Adrenal gland (tissue), 9 donors: ENCODE measurements at regions not wholly inside any gene's neighbourhood (a gene's known extent, or its start where the extent isn't known, plus 50 kb on each side); places are given as distances from the start of the nearest gene placed in this dataset.
"Not testable (repeated sequence)": the region's sequence is repeated elsewhere in the genome, so short reads cannot be mapped to it uniquely, and the experiment has no call there.

Experiments used
- DNase-seq, 7 donors: peaks; one replicate each; pipeline ENCODE4 v3.0.0-alpha.2; 2019 to 2020
- H3K27ac ChIP-seq, 5 donors: fragments of 200-600 bp; sonication (generic) in 4 of 5; 1 replicate in 3 of 5; 2 replicates in 2 of 5; pipeline versions ENCODE4 v1.5.1 to v1.8.0; 2016 to 2020; ENCODE audit warnings: mild to moderate bottlenecking in 1 of 5
- H3K27me3 ChIP-seq: fragments of 200-600 bp; 2 replicates; pipeline ENCODE4 v1.8.0; 2021
- H3K36me3 ChIP-seq, 2 donors: fragments of 200-600 bp; replicated peaks in 1 of 2; 1 replicate in 1 of 2; 2 replicates in 1 of 2; pipeline versions ENCODE4 v1.5.1 to v1.8.0; 2018 to 2022
- H3K4me1 ChIP-seq, 2 donors: fragments of 200-600 bp; replicated peaks in 1 of 2; 1 replicate in 1 of 2; 2 replicates in 1 of 2; pipeline versions ENCODE4 v1.5.1 to v1.8.0; 2018 to 2021
- H3K4me3 ChIP-seq, 4 donors: fragments of 200-600 bp; sonication (generic) in 3 of 4; one replicate each; pipeline ENCODE4 v1.5.1; 2016 to 2018
- H3K9me3 ChIP-seq, 3 donors: fragments of 200-600 bp; sonication (generic) in 1 of 3; replicated peaks in 1 of 3; 1 replicate in 2 of 3; 2 replicates in 1 of 3; pipeline versions ENCODE4 v1.5.1 to v1.8.0; 2016 to 2021
- CTCF ChIP-seq, 6 experiments: fragments of 450-650 bp in 4 of 6; fragments of 200-600 bp in 2 of 6; sonication (generic) in 1 of 6; IDR thresholded peaks; 1 replicate in 5 of 6; 2 replicates in 1 of 6; pipeline versions ENCODE4 v1.5.1 to v1.8.0; 2016 to 2021; ENCODE audit warnings: antibody characterized with exemption in 6 of 6, mild to moderate bottlenecking in 2 of 6, moderate library complexity in 1 of 6
- POLR2A ChIP-seq, 2 donors: fragments of 450-650 bp; IDR thresholded peaks; one replicate each; pipeline ENCODE4 v1.6.1; 2017; ENCODE audit warnings: antibody characterized with exemption in 2 of 2, mild to moderate bottlenecking in 2 of 2, moderate library complexity in 1 of 2
- WGBS, 4 donors: extraction: QIAGEN DNeasy Blood & Tissue Kit in 2 of 4; methylation state at CpG; one replicate each; pipeline versions ENCODE4 v1.1.5 to v1.1.7; 2013 to 2017; 5-methylcytosine and 5-hydroxymethylcytosine counted together
- intact Hi-C, 2 donors: fragments of 100-400 bp; cut with DNase I; formaldehyde crosslinking; loops; one replicate each; pipeline versions ENCODE4 v1.14.1 to v1.15.0; 2022 to 2023
- donor health status: healthy with polysubstance abuse.
- donor health status: Bipolar disorder and iron deficiency.
- donor health status: DM: yes; HTN: yes; CAD: no.
- donor health status: DM: no; HTN: no; CAD: no.
- donor health status: DM: no; HTN: no; CAD: no.

- intact Hi-C loops, result no loop called here
- H3K9me3 ChIP-seq, result no peaks in the 10 kb centered on the region
- TF ChIP-seq CTCF (IDR thresholded peaks at IDR 0.05) (no peak), POLR2A (IDR thresholded peaks at IDR 0.05) (no peak)
- no peak overlapping the region for H3K4me3 ChIP-seq
- H3K36me3 ChIP-seq, result no peaks in the 10 kb centered on the region
- peak in 2 of 7 donors; percentile 4 to 31 for DNase-seq
- no peaks in the 10 kb centered on the region for H3K4me1 ChIP-seq
- 85 to 93% (median 86%) methylated on average over 3 to 5 of the region's 5 CpGs for WGBS, 4 donors
- no peaks in the 10 kb centered on the region for H3K27me3 ChIP-seq
- no peak overlapping the region for H3K27ac ChIP-seq
Observed at GRCh38 chr15:75779504-75779903, 63.7 kb upstream of the UBE2Q2 start.

- H3K4me3 ChIP-seq, H3K36me3 ChIP-seq, H3K9me3 ChIP-seq, H3K27ac ChIP-seq, H3K4me1 ChIP-seq, H3K27me3 ChIP-seq, DNase-seq, intact Hi-C loops: not testable (repeated sequence)
Observed at GRCh38 chr15:75776871-75777610, 64.4 kb upstream of the CSPG4 start.

- H3K9me3 ChIP-seq, result no peaks in the 10 kb centered on the region
- no peaks in the 10 kb centered on the region for H3K4me1 ChIP-seq
- no peaks in the 10 kb centered on the region for H3K36me3 ChIP-seq
- no peaks in the 10 kb centered on the region for H3K27me3 ChIP-seq
- H3K27ac ChIP-seq, result no peak overlapping the region
- TF ChIP-seq POLR2A (IDR thresholded peaks at IDR 0.05) (no peak), CTCF (IDR thresholded peaks at IDR 0.05) (no peak)
- 31 to 59% (median 47%) methylated on average over 1 to 2 of the region's 2 CpGs for WGBS, 4 donors
- DNase-seq, result peak in 1 of 7 donors; percentile 18
- intact Hi-C loops, result no loop called here
- H3K4me3 ChIP-seq, result no peak overlapping the region
Observed at GRCh38 chr15:75776065-75776423, 63.4 kb upstream of the CSPG4 start.

GRCh38 chr15:75775296-75776064, 62.8 kb upstream of the CSPG4 start:
- Histone ChIP-seq H3K27me3 (no peaks in the 10 kb centered on the region), H3K27ac (no peak overlapping the region), H3K36me3 (no peaks in the 10 kb centered on the region), H3K4me1 (no peaks in the 10 kb centered on the region), H3K9me3 (no peaks in the 10 kb centered on the region), H3K4me3 (no peak overlapping the region)
- intact Hi-C loops, result no loop called here
- peak in 3 of 7 donors; percentile 10 to 27 (median 13) for DNase-seq
- WGBS, 4 donors, result 69 to 91% (median 81%) methylated on average over 8 to 9 of the region's 9 CpGs
- TF ChIP-seq CTCF (IDR thresholded peaks at IDR 0.05), result no peak
- no peak for TF ChIP-seq POLR2A (IDR thresholded peaks at IDR 0.05)

GRCh38 chr15:75773974-75774373, 61.3 kb upstream of the CSPG4 start:
- H3K27me3 ChIP-seq, H3K36me3 ChIP-seq, H3K4me3 ChIP-seq, H3K9me3 ChIP-seq, H3K4me1 ChIP-seq, H3K27ac ChIP-seq, intact Hi-C loops: not testable (repeated sequence)
- peak in 1 of 7 donors; percentile 17 for DNase-seq
- whole genome bisulfite sequencing, 4 donors, result 85 to 93% (median 87%) methylated on average over 2 to 3 of the region's 3 CpGs

GRCh38 chr15:75771054-75771453, 58.4 kb upstream of the CSPG4 start:
- WGBS, 4 donors, result 50 to 81% (median 67%) methylated on average over 2 of the region's 2 CpGs
- DNase-seq, result peak in 2 of 7 donors; percentile 4 to 11
- H3K27me3 ChIP-seq, H3K27ac ChIP-seq, H3K36me3 ChIP-seq, H3K9me3 ChIP-seq, intact Hi-C loops, H3K4me1 ChIP-seq, H3K4me3 ChIP-seq: not testable (repeated sequence)
